PFSK-1 (cell line): ENCODE measurements at regions not wholly inside any gene's neighbourhood (a gene's known extent, or its start where the extent isn't known, plus 50 kb on each side); places are given as distances from the start of the nearest gene placed in this dataset.

ENCODE experiments used
- POLR2AphosphoS5 ChIP-seq: IDR thresholded peaks from 2 replicates; pipeline ENCODE4 v1.6.1; 2012; ENCODE audit warnings: low read depth, mild to moderate bottlenecking, control low read depth, low read length, moderate library complexity
- TAF1 ChIP-seq: IDR thresholded peaks from 2 replicates; pipeline ENCODE4 v1.6.1; 2012; ENCODE audit warnings: low read length, control low read depth, borderline replicate concordance; ENCODE audit not compliant: insufficient read depth

GRCh38 chr15:62380011-62380410 is 214.9 kb upstream of the C2CD4B start:
- TF ChIP-seq POLR2AphosphoS5 (no peak), TAF1 (no peak)
